Epidermal melanocyte (primary cell): ENCODE measurements at regions not wholly inside any gene's neighbourhood (a gene's known extent, or its start where the extent isn't known, plus 50 kb on each side); places are given as distances from the start of the nearest gene placed in this dataset.

Experiments
- DNase-seq: peaks from one replicate; pipeline ENCODE4 v3.0.0; 2011; ENCODE audit warnings: low spot score; ENCODE audit not compliant: insufficient read length

DNA sequence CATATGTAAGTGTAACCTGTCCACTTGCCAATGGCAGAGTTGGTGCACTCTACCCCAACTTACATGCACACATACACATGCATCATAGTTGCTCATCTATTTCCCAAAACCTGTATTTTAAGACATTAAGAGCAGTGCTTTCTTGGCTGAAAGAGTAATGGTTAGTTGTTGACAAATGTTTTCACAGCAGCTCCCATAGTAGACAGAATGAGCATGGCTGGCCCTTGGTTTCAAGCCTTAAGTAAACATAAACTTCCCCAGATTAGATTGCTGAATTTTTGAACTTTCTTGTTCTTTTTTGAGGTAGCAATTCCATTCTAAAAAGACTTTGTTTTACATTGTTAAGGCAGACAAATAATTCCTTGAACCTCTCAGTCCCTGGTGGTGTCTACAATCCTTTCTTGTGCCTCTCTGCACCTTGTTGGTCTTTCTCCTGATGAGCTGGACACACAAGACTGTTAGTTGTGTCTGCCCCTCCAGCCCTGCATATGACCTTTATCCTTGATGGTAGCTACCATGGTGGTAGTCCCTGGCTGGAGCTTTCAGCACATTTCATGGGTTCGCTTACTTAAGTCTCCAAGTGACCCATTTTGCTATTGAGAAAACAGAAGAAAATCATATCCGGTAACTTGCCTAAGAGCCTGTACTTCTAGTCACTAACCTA, 580.1 kb upstream of the ID2 start:
- no peak for DNase-seq

DNA sequence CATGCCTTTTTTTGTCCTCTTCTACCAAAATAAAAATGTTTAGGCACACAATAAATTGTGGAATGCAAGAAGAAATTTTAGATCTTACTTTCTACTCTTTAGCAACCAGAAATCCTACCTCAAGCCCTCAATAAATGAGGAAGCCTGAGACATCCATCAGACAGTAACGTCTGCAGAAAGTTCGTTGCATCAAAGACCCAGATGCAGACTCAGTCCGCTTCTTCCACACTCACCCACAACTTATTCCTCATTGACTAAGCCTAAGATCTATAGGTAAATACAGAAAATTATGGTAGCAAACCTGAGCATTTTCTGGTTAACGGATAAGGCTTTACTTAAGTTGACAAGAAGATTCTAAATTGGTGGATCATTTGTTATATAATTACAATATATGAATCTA, 579.4 kb upstream of the ID2 start:
- DNase-seq, result no peak

DNA sequence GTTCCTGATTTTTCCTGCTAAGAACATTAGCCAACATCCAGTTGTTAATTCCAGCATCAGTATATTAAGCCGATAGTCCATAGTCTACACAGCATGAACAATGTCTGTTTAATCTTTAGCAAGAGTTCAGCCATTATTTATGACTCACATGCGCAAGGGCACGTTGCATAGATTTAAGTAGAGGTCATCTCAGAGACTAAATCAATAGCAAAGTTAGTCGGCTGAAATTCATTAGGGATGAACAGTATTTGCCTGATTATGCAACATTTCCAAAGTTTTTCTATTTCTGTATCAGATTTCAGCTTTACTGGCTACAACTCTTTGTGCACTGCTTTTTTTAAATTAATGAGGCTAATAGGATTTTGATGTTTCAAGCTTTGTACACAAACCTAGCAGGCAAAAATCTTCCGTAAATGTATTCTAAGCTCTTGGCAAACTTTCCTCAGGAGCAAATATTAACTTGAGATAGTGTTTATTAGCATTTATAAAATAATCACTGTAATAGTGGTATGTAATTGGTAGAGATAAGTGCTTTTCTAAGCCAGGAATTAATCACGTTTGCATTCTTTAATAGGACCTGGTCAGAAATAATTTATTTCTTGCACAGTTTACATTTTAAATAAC, 578.7 kb upstream of the ID2 start:
- no peak for DNase-seq

DNA sequence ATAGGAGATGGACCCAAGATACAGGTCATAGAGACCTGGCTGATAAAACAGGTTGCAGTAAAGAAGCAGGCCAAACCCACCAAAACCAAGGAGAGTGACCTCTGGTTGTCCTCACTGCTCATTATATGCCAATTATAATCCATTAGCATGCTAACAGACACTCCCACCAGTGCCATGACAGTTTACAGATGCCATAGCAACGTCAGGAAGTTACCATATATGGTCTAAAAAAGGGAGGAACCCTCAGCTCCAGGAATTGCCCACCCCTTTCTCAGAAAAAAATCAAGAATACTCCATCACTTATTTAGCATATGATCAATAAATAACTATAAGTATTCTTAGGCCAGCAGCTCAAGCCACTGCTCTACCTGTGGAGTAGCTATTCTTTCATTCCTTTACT, 574.7 kb upstream of the ID2 start:
- no peak for DNase-seq

DNA sequence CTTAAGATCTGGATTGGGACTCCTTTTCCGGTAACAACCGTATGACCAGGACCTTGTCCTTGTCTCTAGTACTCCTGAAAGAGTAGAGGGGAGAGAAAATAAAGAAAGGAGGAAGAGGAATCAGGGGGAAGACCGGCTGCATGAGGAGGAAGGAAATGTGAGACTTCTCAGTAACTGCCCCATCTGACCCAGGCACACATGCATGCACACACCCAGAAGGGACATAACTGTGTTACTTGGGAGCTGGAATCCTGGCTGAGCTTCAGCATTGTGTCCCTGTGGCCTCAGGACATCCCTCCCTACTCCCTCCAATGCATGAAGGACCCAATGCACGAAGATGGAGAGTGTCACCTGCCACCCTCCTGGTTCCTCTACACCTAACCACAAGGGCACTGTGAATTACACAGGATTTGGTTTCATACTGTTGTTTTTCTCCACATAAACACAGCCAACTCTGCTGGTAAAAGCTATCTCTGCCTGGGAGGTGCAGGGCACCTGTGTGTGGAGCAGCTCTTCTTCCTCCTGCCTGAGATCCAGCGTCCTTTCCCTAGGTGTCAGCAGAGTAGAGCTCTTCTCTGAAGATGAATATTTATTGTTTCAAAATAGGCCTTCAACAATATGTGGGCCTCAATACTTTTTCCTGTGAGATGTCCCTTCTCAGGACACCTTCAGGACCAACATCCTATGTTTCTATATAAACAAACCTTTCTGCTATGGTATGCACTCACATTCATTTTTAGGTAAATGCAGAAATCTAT, 574.1 kb upstream of the ID2 start:
- DNase-seq, result no peak

DNA sequence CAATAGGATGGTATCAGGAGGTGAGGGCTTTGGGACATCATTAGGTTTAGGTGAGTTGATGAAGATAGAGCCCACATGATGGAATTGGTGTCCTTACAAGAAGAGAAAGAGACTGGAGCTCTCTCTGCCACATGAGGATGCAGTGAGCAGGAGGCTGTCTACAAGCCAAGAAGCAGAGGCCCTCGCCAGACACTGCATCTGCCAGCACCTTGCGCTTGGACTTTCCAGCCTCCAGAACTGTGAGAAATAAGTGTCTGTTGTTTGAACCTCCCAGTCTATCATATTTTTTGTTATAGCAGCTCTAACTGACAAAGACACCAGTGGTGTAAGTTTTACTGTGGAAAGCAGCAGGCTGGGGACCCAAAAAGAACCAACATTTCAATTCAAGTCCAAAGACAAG, 571.1 kb upstream of the ID2 start:
- no peak for DNase-seq

DNA sequence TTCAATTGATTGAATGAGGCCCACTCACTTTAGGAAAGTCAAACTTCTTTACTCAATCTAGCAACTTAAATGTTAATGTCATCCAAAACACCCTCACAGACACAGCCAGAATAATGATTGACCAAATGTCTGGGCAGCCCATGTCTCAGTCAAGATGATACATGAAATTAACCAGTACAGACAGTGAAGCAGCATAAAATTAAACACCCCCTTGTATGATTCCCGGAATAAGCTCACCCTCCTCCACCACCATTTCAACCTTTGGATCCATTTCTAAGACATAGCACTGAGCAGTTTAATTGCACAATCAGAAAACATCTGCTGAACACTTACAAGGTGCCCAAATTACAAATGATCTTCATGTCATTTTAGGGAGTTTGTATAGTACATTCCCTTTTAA, 570.7 kb upstream of the ID2 start:
- no peak for DNase-seq

DNA sequence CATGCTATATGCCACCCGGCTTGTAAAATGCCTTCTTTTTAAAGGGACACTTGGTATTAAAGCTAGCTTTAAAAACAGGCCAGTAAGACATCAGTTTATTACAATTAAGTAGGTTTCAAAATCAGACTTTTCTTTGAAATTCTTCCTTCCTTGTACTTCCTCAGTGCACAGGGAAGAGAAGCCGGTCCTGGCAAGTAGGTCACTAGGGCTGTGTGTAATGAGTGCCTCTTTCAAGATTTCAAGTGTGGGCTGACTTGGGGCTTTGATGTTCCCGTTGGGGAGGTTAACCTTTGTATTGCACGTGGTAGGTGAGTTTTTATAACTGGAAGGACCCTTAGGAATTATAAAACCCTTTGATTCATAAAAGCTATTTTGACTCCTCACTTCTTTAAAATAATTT, 566.4 kb upstream of the ID2 start:
- DNase-seq, result no peak

DNA sequence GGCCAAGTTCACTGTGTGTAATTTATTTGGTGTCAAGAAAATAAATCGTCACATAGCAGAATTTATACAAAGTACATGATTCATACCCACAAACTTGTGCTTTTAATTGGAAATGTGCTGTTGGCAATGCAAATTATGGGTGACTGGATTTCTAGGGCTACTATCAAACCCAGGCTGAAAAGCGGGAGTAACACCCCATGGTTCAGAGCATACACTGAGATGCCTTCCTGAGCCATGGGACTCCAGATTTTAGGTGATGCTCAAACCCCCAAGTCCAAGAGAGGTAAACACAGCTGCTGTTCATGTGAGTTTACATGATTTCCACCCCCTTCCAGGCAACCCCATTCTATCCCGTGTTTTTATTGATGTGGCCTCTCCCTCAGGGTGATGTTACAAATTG, 565.9 kb upstream of the ID2 start:
- no peak for DNase-seq

DNA sequence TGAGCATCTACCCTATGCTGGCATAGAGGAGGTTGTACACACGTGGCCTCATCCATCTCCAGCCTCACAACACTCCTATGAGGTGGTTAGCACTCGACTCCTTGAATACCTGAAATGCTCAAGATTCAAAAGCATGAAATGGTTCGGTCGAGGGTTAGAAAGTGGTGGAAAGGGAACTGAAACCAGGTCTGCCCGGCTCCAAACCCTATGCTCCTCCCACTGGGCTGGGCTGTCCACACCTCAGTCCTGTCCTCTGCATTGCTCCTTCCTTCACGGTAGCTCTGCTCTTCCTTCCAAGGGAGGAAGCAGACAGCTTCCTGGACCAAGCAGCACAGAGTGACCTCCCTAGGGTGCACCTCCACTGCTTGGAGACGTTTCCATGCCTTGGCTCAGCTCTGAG, 565.2 kb upstream of the ID2 start:
- no peak for DNase-seq

DNA sequence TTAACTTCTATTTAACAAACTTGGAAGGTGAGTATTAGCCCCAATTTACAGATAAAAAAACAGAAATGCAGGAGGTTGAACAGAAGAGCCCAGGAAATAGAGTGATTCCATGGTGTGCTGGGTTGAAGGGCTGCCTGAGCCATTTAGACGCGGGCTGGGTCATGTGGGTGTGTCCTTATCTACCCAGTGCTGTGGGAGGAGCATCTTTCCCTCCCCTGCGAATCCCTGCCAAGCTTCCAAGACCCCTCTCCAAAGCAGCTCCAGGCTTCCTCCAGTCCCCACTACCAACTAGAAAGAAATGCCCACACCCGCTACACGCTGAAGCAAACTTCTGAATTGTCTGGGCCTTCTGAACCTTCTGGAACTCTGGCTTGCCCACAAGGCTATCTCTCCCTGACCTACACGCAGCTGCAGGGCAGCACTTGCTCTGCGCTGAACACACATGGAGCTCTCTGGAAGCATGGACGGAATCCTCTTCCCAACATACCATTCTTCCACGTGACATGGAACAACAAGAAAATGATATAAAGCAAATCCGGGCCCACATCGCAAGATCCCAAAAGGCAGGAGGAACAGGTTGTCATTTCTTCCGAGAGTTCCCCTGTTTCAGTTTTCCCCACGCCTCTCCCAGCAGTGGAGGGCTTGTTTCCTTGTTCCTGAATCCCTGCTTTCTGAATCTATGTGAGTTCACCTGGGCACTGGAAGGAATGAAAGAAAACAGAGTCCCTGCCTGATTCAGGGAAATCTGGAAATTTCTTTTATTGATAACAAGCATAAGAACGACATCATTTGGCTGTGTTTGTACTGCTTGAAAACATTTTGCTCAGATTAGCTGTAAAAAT, 562.7 kb upstream of the ID2 start:
- DNase-seq, result no peak

DNA sequence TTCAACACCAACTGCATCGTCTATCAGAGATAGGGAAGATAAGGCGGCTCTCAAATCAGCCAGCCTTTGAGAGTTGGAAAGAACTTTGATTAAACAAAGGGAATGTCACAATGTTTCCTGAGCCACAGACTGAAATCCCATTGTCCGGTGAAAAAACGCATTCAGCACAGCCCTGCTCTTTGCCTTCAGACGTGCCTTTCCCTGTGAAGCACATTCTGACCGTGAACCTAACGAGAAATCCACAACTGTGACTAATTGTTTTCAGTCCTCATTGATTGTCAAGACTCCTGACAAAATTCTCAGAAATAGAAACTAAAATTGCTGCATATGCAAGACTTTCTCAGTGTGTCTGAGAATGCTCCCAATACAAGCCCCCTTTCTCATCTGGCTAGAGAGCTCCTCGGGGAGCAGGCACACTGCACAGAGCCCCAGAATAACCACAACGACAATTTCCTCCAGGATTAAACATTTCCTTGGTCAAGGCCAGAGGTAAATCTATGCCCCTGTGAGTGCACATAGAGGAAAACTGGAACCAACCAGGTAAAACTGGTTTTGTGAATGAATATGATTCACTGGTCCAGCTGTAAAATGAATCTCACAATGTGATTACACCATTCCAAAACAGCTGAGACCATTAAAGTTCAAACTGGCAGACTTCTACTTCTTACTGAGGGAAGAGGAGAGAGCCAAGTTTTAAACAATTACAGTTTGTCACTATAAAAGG, 561.9 kb upstream of the ID2 start:
- no peak for DNase-seq

DNA sequence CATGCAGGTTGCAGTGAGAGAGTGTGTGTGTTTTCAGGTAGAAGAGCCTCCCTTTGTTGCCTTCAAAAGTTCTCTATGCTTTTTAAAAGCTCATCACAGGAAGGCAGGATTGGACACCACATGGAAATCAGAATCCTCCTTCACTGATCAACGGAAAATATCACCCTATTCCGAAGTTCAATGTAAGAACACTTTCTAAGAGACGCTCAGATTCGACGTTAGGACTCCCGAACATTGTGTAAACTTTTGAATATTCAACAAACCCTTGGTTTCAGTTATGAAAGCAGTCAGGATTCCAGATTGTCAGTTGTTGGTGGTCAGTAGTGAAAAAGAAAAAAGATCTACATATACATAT, 561.4 kb upstream of the ID2 start:
- no peak for DNase-seq

DNA sequence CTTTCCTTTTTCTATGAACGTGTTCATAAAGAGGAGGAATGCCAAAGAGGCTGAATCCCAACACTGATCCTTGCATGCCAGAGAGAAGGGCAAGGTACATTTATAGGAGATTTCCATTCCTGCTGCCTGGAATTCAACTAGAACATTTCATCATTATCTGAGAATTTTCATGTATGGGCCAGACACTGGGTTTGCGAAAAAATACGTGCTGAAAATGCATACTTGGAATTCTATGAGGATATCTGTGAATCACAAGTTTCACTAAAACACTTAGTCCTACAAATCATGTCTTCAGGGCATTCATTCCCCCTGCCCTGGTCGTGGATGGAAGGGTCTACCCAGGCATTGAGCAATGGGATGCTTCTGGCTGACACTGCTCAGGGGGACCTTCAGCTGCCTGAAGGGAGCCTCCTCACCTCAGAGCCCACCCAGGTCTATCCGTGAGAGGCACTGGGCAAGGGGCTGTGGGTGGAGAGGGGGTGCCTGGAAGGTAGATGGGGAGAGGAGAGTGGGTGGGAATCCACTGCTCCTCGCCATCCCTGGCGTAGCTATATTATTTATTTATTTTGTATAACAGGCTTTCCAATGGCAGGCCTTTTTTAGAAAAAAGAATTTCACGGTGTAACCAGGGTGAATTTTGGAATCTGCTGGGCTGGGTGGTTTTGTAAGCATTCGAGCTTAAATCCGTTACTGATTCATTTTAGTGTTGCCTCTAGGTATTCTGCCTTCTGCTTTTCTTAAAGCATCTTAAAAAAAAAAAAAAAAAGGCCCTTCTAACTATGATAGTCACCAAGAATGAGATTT, 560.6 kb upstream of the ID2 start:
- no peak for DNase-seq

DNA sequence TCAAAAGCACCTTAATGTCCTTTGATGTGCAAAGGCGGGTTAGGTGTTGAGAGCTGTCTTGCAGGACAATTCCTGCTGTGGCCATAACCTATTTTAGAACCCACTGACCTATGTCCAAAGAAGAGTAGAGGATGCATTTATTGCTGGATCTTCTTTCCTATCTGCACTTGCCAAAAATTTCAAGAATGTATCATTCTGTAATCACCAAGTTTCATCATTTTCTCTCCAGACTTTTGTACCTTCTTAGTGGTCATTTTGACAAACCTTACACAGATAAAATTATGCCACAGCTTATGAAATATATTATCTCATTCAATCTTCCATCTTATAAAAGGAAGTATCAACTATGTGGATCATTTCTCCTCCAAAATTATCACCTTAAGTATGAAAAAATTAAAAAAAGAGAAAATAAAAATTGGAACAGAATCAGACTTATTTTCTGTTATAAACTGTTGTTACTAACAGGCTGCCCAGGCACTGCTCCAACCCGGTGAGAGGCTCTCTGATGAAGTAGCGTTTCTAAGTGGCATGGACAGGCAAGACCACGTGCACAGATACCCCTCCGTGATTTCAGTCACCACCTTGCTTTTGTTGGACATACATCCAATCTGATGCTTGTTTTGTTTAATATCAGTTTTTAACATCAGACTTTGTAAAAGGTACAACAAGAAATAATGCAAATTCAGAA, 559.9 kb upstream of the ID2 start:
- no peak for DNase-seq

DNA sequence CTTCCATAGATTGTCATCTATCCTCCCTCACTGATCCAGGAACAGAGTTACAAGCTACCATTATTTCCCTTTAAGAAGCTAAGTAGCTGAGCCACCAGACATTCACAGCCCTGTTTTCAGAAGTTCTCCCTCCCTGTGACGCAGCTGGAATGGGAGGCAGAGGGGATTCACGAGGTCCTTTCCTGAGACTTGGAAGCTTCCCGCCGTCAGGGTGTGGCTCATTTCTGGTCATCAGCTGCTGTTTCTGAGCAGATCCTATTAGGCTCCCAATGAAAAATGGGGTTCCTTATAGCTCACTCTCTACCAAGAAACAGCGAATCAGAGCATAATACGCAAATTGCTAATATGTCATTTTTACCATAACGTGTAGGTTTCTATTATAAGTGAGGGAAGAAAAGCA, 559.3 kb upstream of the ID2 start:
- DNase-seq, result no peak

DNA sequence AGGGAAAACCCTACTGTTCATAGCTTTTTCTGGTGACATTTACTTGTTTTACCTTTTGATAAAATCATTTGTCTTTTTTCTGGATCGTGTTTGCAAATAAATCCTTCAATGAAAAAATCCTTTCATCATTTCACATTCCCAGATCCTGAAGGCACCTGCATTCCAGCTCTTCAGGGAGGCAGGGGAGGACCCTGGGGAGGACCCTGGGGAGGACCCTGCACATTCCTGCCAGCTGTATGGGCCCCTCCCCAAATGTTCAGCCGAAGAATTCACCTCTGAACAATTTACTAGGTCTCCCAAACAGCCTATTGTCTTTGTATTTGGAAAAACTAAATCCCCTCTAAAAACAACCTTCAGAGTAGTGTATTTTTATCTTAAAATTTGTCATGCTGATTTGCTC, 558.4 kb upstream of the ID2 start:
- no peak for DNase-seq

DNA sequence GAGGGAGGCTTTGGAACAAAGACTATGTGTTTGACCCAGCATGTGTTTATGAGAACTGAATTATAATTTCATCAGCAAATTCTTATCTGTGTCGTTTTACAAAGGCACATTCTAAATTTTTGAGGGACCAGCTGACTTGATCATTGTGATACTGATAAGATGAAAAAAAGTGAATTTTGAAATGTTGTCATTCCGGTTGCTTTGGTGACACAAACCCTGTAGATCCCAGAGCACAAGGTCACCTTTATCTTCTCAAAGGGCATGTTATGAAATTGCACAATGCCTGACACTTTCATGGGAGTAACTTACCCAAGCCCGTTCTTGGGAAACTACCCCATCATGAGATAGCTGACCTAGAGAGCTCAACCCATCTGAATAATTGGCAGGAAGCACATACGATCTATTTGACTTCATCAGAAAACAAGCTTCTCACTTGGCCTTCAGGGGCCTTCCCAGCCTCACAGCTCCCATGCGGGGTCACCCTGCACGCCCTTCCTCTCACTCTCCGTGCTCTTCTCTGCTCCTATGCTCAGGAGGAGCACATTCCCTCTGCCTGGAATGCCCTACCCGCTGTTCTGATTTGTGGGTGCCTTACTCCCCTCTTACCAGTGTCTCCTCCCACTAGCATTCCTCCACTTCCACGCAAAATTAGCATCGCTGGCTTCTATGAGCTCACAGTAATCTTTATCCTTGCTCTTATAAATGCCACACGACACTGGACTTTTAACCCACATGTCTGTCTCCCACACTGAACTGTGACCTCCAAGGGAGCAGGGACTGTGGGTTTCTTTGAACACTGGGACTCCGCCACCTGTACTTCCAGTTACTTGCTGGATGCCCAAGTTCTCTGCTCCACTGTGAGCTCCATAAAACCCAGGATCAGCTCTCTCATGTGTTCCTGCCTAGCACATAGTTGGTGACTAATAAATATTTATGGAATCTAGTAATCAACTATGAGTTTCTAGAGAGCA, 555.8 kb upstream of the ID2 start:
- DNase-seq, result no peak

DNA sequence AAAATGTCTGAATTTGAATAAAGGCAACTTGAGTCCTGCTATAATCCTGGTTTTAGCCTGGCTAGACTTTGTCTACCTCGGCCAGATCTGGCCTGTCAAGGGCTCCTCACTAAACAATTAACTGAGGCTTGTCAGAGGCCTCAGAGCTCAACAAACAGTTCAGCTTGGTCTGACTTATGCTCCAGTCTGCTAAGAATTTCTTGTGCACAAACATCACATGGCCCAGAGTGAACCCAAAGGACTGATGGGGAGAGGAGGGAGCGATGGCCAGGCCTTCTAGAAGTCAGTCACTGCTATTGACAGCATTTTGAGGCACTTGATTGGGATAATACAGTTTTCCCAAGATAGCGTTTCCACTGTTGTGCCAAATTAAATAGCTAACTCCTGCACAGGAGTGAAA, 555.1 kb upstream of the ID2 start:
- no peak for DNase-seq
